LHCN-M2 (cell line): ENCODE measurements at regions not wholly inside any gene's neighbourhood (a gene's known extent, or its start where the extent isn't known, plus 50 kb on each side); places are given as distances from the start of the nearest gene placed in this dataset.
"Not testable (repeated sequence)": the region's sequence is repeated elsewhere in the genome, so short reads cannot be mapped to it uniquely, and the experiment has no call there.

Experiments used
- DNase-seq: peaks from one replicate; pipeline ENCODE4 v3.0.0-alpha.2; 2012; ENCODE audit warnings: low read depth

DNA sequence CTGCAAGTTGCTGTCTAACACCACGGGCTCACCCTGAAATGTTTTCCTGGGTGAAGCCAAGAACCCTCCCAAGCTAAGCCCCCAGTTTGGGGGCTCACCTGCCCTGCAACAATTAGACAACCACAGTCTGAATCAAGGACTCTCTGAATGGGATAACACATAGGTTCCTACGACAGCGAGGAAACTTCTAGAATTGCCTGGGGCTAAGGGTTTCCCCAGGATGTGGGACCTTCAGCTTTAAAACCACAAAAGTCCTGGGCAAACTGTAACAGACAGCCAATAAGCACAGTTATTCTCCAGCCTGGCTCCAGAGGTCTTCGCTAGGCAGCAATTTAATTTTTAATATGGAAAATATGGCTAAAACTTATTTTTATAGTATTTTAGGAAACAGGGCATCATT, 162.6 kb downstream of the PRKX start:
- DNase-seq, result no peak

GRCh38 chrX:3550160-3550751, 163.2 kb downstream of the PRKX start:
- DNase-seq, result peak; percentile 50

GRCh38 chrX:3549411-3549911, 164.0 kb downstream of the PRKX start:
- DNase-seq, result peak; percentile 22

- peak; percentile 76 for DNase-seq
Observed at GRCh38 chrX:3548765-3549391, 164.6 kb downstream of the PRKX start.

DNA sequence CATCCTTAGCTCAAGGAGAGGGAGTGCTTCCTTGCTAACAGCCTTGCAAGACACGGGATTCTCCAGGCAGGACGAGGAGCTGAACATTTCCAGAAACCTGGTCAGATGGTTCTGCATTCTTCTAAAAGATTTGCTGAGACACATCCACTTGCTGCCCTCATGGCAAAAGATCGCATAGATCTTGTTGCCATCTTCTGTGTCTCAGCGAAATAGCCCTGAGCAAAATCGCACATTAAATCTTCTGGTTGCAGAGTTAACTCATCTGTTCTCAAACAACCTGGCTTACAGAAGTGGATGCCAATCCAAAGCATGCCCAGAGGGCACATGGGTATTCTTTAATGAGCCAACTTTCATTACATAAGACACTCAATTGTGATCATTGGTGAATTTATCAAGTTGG, 167.5 kb downstream of the PRKX start:
- DNase-seq, result no peak

DNA sequence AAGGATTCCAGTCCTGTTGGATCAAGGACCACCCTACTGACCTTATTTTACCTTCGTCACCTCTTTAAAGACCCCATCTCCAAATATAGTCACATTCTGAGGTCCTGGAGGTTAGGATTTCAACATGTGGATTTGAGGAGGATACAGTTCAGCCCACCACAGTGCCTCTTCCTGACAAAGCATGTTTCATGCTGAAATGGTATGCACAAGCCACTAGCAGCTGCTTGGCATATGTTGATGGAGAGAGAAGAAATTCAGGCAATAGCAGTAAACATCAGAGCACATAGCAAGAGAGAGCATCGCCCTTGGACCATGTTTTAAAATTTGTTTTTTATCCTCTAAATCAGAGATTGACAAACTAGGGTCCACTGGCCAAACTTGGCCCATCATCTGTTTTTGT, 172.1 kb downstream of the PRKX start:
- DNase-seq, result no peak

DNA sequence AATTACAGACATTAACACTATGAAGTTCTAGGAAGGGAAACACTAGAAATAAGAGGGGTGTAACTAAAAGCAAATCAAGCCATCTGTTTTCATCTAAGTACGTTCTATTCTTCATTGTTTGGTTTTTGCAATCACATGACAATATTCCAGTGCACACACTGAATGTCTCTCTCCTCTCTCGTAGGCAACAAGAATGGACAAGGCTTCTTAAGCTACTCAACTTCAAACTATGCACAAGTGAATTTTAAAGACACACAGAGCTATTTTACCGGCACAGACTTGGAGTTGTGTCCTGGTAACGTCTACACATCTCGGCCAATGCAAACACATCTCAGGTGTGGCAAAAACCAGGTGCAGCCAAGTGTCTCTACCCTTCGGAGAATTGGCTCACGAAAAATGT, 173.3 kb downstream of the PRKX start:
- DNase-seq, result no peak

DNA sequence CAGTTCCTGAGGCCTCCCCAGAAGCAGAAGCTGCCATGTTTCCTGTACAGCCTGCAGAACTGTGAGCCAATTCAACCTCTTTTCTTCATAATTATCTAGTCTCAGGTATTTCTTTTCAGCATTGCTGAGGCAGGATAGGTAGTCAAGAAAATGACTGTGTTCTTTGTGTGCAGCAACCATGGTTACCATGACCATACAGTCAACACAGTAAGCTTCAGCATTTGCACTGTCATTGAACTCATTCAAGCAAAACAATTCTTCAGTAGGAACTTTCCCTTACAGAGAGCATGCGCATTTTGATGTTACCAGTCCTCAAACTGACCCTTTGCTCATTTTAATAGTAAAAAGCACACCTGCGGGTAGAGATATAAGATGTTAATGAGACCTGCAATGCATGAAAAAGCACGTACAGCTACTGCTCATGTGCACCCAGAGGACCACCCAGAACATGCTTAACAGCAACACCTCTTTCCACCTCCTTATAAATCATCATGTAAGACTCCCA, 180.8 kb downstream of the PRKX start:
- DNase-seq, result no peak

GRCh38 chrX:3531435-3531834, 182.0 kb downstream of the PRKX start:
- not testable (repeated sequence) for DNase-seq

DNA sequence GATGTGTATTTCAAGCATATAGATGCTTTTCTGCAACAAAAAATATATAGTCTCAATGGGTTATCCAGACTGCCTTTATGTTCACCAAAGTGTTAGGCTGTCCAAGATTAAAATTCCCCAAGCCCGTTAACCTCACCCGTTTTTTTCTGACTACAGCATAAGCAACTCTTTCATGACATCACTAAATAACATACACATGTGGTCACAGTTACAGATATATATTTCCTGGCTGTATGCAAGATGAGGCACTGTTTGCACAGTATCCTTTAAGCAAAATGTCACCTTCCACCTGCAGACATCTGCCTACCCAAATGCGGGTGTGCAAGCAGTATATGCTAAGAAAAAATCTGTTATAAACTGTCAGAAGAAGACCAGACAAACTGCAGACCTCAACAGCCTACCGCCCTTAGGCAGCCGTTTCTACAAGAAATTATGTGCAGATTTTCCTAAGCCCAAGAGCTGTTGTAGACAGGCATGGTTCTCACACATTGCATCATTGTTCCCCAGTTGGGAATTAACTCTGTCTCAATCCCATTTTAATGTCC, 183.1 kb upstream of the MXRA5 start:
- no peak for DNase-seq

DNA sequence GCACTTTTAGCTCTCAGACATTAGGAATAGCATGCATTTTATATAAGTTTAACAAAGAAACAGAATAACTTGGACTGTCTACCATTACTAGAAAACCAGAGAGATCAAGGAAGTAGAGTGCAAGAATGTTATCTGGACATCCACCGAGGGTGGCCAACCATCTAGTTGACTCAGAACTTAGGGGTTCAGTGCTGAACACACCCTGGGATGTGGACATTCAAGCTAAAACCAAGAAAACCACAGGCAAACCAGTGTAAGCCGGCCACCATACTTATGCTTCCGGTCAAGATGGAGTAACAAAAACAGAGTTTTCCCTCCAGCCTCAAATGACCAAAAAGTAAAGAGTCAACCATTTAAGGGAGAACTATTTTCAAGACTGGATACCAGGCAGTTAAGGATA, 181.4 kb upstream of the MXRA5 start:
- DNase-seq, result peak; percentile 64

DNA sequence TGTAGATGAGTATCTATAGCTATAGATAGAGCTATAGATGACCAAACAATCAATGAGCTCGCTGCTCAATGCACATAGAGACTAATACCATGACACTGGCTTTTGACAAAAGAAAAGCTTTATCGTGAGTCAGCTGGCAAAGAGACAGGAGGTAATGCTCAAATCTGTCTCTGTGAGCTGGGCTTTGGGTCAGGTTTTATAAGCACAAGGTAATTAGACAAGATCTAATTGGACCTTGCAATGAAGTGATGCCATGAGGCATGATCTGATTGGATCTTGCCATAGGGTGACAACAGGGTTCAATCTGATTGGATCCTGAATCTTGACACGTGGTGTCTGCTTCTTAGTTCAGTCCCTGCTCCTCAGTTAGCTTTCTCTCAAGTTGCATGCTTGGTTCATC, 180.7 kb upstream of the MXRA5 start:
- no peak for DNase-seq

GRCh38 chrX:3526731-3527130, 180.3 kb upstream of the MXRA5 start:
- DNase-seq, result peak; percentile 61

DNA sequence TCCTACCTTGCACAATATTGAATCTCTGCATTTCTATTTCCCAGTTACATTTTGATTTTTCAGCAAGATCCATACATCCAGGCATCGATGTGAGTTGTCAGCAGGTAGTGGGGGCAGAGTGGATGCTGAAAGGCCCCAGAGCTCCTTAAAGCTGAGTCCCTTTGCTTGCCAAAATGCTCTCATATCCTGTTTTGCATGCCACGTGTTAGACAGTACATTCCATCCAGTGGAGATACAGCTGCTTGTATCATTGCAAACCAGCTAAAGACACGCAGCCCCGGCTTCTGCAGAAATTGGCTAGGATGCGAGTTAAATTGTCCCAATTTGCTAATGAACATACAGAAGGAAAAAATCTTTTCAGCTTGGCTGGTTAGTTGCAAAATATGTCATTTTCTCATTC, 179.6 kb upstream of the MXRA5 start:
- peak; percentile 67 for DNase-seq

- DNase-seq, result peak; percentile 47
Observed at GRCh38 chrX:3522101-3522650, 175.7 kb upstream of the MXRA5 start.

- DNase-seq, result no peak
Observed at GRCh38 chrX:3521396-3521795, 174.9 kb upstream of the MXRA5 start.

GRCh38 chrX:3520982-3521381, 174.5 kb upstream of the MXRA5 start:
- DNase-seq, result peak; percentile 67

GRCh38 chrX:3520458-3520857, 174.0 kb upstream of the MXRA5 start:
- DNase-seq, result peak; percentile 46

- peak; percentile 56 for DNase-seq
Observed at GRCh38 chrX:3519384-3519783, 172.9 kb upstream of the MXRA5 start.

- peak; percentile 97 for DNase-seq
Observed at GRCh38 chrX:3518870-3519269, 172.4 kb upstream of the MXRA5 start.

DNA sequence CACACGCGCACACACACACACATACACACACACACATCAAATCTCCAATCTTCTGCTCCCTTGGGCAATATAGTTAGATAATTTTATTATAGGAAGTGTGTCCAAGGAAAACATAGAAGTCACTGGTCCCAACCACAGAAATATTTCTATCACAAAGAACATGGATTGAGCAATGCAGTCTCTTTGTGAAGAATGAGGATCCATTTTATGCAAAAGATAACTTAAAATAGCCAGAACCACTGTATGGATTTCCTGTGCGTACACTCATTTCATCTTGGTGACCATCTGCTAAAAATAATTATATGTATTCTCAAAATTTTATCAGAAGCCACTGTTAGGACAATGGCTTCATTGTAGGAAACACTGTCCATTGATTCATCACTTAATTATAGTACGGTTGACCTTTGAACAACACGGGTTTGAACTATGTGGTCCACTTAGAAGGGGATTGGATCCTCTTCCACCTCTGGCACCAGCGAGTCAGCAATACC, 169.6 kb upstream of the MXRA5 start:
- DNase-seq, result peak; percentile 81

DNA sequence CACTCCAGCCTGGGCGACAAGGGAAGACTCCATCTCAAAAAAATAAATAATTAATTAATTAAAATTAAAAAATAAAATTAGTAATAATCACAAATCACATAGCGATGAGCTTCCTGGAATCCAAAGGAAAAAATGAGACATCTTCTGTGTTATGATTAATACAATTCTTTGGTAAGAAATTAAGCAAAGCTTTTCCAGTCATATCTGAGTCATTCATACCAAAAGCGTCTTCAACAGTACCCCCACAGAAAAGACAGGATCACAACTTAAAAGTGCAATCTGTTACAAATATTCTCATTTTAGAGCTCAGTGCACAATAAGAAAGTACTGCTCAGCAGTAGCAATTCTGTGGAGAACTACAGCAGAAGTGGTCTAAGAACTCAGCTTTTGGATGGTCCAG, 168.5 kb upstream of the MXRA5 start:
- DNase-seq, result peak; percentile 60

- DNase-seq, result not testable (repeated sequence)
Observed at GRCh38 chrX:3512150-3512549, 165.7 kb upstream of the MXRA5 start.
